Muscle layer of duodenum (tissue), 2 donors: ENCODE measurements at regions not wholly inside any gene's neighbourhood (a gene's known extent, or its start where the extent isn't known, plus 50 kb on each side); places are given as distances from the start of the nearest gene placed in this dataset.
"Not testable (repeated sequence)": the region's sequence is repeated elsewhere in the genome, so short reads cannot be mapped to it uniquely, and the experiment has no call there.

Experiments
- H3K27ac ChIP-seq: one replicate; pipeline ENCODE4 v1.7.0; 2013; ENCODE audit warnings: mild to moderate bottlenecking, low read length
- H3K27me3 ChIP-seq: one replicate; pipeline ENCODE4 v1.7.0; 2013; ENCODE audit warnings: low read depth, mild to moderate bottlenecking, control low read depth, low read length
- H3K36me3 ChIP-seq, 2 donors: one replicate each; pipeline ENCODE4 v1.7.0; 2013; ENCODE audit warnings: low read length in 2 of 2, control low read depth in 1 of 2, mild to moderate bottlenecking in 1 of 2; ENCODE audit not compliant: insufficient read depth in 2 of 2, control insufficient read depth in 1 of 2
- H3K4me1 ChIP-seq, 2 donors: one replicate each; pipeline ENCODE4 v1.7.0; 2013; ENCODE audit warnings: low read length in 2 of 2, mild to moderate bottlenecking in 2 of 2, control low read depth in 1 of 2, moderate library complexity in 1 of 2; ENCODE audit not compliant: insufficient read depth in 2 of 2, control insufficient read depth in 1 of 2
- H3K4me3 ChIP-seq, 2 donors: one replicate each; pipeline ENCODE4 v1.7.0; 2013; ENCODE audit warnings: low read length in 2 of 2, low read depth in 1 of 2, mild to moderate bottlenecking in 1 of 2
- H3K9me3 ChIP-seq, 2 donors: one replicate each; pipeline ENCODE4 v1.7.0; 2013; ENCODE audit warnings: low read length in 2 of 2, control low read depth in 1 of 2, mild to moderate bottlenecking in 1 of 2; ENCODE audit not compliant: control insufficient read depth in 1 of 2
- donor health status: healthy.

- not testable (repeated sequence) for H3K4me1 ChIP-seq, H3K9me3 ChIP-seq, H3K4me3 ChIP-seq, H3K27ac ChIP-seq, H3K27me3 ChIP-seq, H3K36me3 ChIP-seq
Observed at GRCh38 chr9:22225856-22226255, 216.8 kb upstream of the CDKN2B start.

DNA sequence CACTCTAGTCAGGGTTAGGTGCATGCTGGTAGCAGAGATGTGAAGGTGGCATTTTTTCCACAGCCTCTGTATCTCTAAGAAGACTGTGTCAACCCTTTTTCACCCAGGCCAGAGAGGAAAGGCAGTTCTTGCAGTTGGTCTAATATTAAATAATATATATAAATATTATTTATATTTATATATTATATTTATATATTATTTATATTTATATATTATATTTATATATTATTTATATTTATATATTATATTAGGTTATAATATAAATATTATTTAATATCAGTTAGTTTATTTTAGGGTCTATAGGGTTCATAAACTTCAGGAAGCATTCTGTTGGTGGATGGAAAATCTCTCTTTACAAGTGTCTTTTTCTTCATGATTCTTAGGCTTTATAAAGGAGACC, 218.6 kb upstream of the DMRTA1 start:
- no peaks in the 10 kb centered on the region for H3K4me1 ChIP-seq
- H3K27ac ChIP-seq, result no peak overlapping the region
- no peaks in the 10 kb centered on the region for H3K36me3 ChIP-seq
- no peaks in the 10 kb centered on the region for H3K9me3 ChIP-seq
- no peaks in the 10 kb centered on the region for H3K27me3 ChIP-seq
- no peak overlapping the region for H3K4me3 ChIP-seq

DNA sequence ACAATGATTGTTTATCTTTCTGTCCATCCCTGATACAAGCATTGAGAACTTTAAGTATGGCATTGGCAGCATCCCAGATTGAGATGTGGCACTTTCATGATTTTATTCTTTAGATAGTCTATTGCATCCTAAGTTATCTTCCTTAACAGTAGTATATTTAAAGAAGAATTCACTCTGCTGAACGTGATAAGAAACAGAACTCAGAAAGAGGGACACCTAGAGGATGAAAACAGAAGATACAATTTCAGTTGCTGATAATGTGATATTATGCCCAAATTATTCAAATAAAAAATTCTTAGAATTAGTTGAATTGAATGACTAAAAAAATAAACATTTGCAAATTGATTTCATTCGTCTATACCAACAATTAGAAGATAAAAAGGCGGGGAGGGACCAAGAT, 218.1 kb upstream of the DMRTA1 start:
- H3K4me1 ChIP-seq, result no peaks in the 10 kb centered on the region
- no peak overlapping the region for H3K4me3 ChIP-seq
- no peaks in the 10 kb centered on the region for H3K27me3 ChIP-seq
- H3K36me3 ChIP-seq, result no peaks in the 10 kb centered on the region
- no peak overlapping the region for H3K27ac ChIP-seq
- H3K9me3 ChIP-seq, result no peaks in the 10 kb centered on the region

DNA sequence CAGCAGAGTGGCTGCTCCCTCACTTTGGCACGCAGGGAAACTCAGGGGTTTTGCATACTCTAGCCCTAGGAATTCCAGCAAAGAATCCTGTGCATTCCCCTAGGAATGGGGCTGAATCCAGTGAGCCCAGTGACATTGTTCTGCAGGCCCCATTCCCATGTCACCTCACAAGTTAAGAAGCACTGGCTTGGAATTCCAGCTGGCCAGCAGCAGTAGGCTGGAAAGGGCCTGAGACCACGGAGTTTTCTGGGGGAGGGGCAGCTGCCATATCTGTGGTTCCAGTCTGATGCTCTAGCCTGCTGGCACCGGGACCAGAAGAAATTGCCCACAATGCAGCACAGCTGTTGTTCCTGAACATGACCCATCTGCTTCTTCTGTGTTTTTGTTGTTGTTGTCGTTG, 217.6 kb upstream of the DMRTA1 start:
- no peaks in the 10 kb centered on the region for H3K36me3 ChIP-seq
- H3K27ac ChIP-seq, result no peak overlapping the region
- no peaks in the 10 kb centered on the region for H3K4me1 ChIP-seq
- H3K9me3 ChIP-seq, result no peaks in the 10 kb centered on the region
- H3K4me3 ChIP-seq, result no peak overlapping the region
- no peaks in the 10 kb centered on the region for H3K27me3 ChIP-seq

DNA sequence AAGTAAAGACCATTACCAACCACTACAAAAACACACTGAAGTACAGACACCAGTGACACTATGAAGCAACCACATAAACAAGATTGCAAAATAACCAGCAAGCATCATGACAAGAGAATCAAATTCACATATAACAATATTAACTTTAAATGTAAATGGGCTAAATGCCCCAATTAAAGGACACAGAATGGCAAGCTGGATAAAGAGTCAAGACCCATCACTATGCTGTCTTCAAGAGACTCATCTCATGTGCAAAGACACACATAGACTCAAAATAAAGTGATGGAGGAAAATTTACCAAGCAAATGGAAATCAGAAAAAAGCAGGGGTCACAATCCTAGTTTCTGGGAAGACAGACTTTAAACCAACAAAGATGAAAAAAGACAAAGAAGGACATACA, 215.3 kb upstream of the DMRTA1 start:
- H3K27me3 ChIP-seq, H3K36me3 ChIP-seq, H3K9me3 ChIP-seq, H3K27ac ChIP-seq, H3K4me3 ChIP-seq, H3K4me1 ChIP-seq: not testable (repeated sequence)

DNA sequence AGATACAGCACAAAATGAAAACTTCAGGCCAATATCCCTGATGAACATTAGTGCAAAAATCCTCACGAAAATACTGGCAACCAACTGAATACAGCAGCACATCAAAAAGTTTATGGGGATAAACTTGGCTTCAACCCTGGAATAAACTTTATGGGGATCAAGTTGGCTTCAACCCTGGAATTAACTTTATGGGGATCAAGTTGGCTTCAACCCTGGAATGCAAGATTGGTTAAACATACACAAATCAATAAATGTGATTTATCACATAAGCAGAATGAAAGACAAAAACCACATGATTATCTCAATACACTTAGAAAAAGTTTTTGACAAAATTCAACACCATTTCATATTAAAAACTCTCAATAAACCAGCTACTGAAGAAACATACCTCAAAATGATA, 213.7 kb upstream of the DMRTA1 start:
- no peaks in the 10 kb centered on the region for H3K27me3 ChIP-seq
- H3K36me3 ChIP-seq, result no peaks in the 10 kb centered on the region
- no peaks in the 10 kb centered on the region for H3K4me1 ChIP-seq
- no peak overlapping the region for H3K27ac ChIP-seq
- H3K9me3 ChIP-seq, result no peaks in the 10 kb centered on the region
- no peak overlapping the region for H3K4me3 ChIP-seq

GRCh38 chr9:22237497-22238363, 208.9 kb upstream of the DMRTA1 start:
- Histone ChIP-seq H3K27ac (no peak overlapping the region), H3K4me1 (no peaks in the 10 kb centered on the region), H3K27me3 (no peaks in the 10 kb centered on the region), H3K9me3 (no peaks in the 10 kb centered on the region), H3K4me3 (no peak overlapping the region), H3K36me3 (no peaks in the 10 kb centered on the region)

GRCh38 chr9:22238809-22239684, 207.6 kb upstream of the DMRTA1 start:
- H3K36me3 ChIP-seq, result no peaks in the 10 kb centered on the region
- peak overlapping the region in 1 of 2 donors; percentile 12 for H3K4me3 ChIP-seq
- H3K27ac ChIP-seq, result no peak overlapping the region
- H3K27me3 ChIP-seq, result no peaks in the 10 kb centered on the region
- H3K9me3 ChIP-seq, result no peaks in the 10 kb centered on the region
- no peaks in the 10 kb centered on the region for H3K4me1 ChIP-seq

GRCh38 chr9:22240619-22241018, 206.0 kb upstream of the DMRTA1 start:
- Histone ChIP-seq H3K36me3 (no peaks in the 10 kb centered on the region), H3K27ac (no peak overlapping the region), H3K9me3 (no peaks in the 10 kb centered on the region), H3K4me3 (no peak overlapping the region), H3K27me3 (no peaks in the 10 kb centered on the region), H3K4me1 (no peaks in the 10 kb centered on the region)

DNA sequence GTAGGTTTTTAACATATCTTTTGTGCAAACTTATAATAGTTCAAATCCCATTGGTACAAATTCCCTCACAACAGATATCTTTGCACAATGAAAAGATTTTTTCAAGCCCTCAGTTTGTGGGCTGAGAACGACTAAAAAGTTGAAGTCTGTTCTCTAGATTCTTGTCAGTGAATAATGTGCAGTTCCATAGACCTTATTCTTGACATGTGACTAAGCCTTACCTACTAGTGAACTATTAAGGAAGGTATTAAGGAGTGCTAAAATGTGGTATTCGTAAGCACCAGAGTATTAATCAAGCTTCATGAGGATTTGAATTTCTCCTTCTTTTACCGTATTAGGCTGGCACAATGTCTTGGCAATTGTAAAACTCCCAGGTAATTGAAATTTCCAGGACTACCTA, 205.6 kb upstream of the DMRTA1 start:
- H3K4me3 ChIP-seq, result no peak overlapping the region
- H3K9me3 ChIP-seq, result no peaks in the 10 kb centered on the region
- no peaks in the 10 kb centered on the region for H3K27me3 ChIP-seq
- no peaks in the 10 kb centered on the region for H3K36me3 ChIP-seq
- no peak overlapping the region for H3K27ac ChIP-seq
- no peaks in the 10 kb centered on the region for H3K4me1 ChIP-seq

GRCh38 chr9:22241611-22242010, 205.0 kb upstream of the DMRTA1 start:
- Histone ChIP-seq H3K9me3 (no peaks in the 10 kb centered on the region), H3K4me3 (no peak overlapping the region), H3K36me3 (no peaks in the 10 kb centered on the region), H3K27me3 (no peaks in the 10 kb centered on the region), H3K27ac (no peak overlapping the region), H3K4me1 (no peaks in the 10 kb centered on the region)
